ENCODE measurements at regions not wholly inside any gene's neighbourhood (a gene's known extent, or its start where the extent isn't known, plus 50 kb on each side); places are given as distances from the start of the nearest gene placed in this dataset.
A peak's percentile ranks its signal among the peaks of the same experiment; 100 is the strongest.
"Not testable (repeated sequence)": the region's sequence is repeated elsewhere in the genome, so short reads cannot be mapped to it uniquely, and the experiment has no call there.

DNA sequence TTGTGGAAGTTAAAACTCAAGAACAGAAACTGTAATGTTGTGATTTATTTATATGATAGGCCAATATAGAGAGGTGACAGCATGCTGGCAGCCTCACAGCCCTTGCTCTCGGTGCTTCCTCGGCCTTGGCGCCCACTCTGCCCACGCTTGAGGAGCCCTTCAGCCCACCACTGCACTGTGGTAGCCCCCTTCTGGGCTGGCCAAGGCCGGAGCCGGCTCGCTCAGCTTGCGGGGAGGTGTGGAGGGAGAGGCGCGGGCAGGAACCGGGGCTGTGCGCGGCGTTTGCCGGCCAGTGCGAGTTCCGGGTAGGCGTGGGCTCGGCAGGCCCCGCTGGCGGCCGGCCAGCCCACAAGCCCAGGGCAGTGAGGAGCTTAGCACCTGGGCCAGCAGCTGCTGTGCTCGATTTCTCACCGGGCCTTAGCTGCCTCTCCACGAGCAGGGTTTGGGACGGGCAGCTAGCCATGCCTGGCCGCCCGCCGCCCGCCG lies 65.8 kb upstream of the SLC8A3 start:
- Histone ChIP-seq H3K27ac (ENCODE audit: low read depth, low read length) (no peak overlapping the region), H3K27me3 (ENCODE audit: insufficient read depth, low read length, poor library complexity, severe bottlenecking) (peaks cover 23% of the 10 kb centered on the region), H3K4me3 (ENCODE audit: low read length) (no peak overlapping the region), H3K9me3 (ENCODE audit: low read length) (no peaks in the 10 kb centered on the region), H3K4me1 (ENCODE audit: insufficient read depth, low read length) (no peaks in the 10 kb centered on the region), H3K36me3 (ENCODE audit: insufficient read depth, low read length) (no peaks in the 10 kb centered on the region)
- H3K9me3 Mint-ChIP-seq, result peaks cover 0 to 9% (median 4%) of the 10 kb centered on the region in 5 donors
- CTCF ChIA-PET, result no interaction called here
- DNase-seq, result no peak
- H3K27me3 Mint-ChIP-seq, result peaks cover 49 to 82% of the 10 kb centered on the region in 2 donors
- H3K4me3 Mint-ChIP-seq, result peak overlapping the region in 3 of 7 donors; percentile 8 to 40 (median 34)
- peak overlapping the region in 1 of 8 donors; percentile 48 for H3K27ac Mint-ChIP-seq
- H3K4me1 Mint-ChIP-seq, result peaks cover 6 to 10% (median 9%) of the 10 kb centered on the region in 3 donors
- POLR2A ChIA-PET, result no interaction called here
- peaks cover 0 to 12% (median 0%) of the 10 kb centered on the region in 3 donors for H3K36me3 Mint-ChIP-seq

DNA sequence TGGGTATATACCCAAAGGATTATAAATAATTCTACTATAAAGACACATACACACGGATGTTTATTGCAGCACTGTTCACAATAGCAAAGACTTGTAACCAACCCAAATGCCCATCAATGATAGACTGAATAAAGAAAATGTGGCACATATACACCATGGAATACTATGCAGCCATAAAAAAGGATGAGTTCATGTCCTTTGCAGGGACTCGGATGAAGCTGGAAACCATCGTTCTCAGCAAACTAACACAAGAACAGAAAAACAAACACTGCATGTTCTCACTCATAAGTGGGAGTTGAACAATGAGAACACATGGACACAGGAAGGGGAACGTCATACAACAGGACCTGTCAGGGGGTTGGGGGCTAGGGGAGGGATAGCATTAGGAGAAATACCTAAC lies 64.8 kb upstream of the SLC8A3 start:
- H3K4me3 ChIP-seq (ENCODE audit: low read length); DNase-seq; H3K36me3 ChIP-seq (ENCODE audit: insufficient read depth, low read length); H3K27ac ChIP-seq (ENCODE audit: low read depth, low read length); H3K27ac Mint-ChIP-seq; H3K4me1 ChIP-seq (ENCODE audit: insufficient read depth, low read length); H3K4me1 Mint-ChIP-seq; H3K9me3 ChIP-seq (ENCODE audit: low read length); H3K9me3 Mint-ChIP-seq; POLR2A ChIA-PET; CTCF ChIA-PET: not testable (repeated sequence)
- Mint-ChIP-seq H3K27me3 (peaks cover 46 to 73% of the 10 kb centered on the region in 2 donors), H3K4me3 (peak overlapping the region in 3 of 7 donors; percentile 13 to 53 (median 45)), H3K36me3 (peaks cover 0 to 12% (median 0%) of the 10 kb centered on the region in 3 donors)
- H3K27me3 ChIP-seq (ENCODE audit: insufficient read depth, low read length, poor library complexity, severe bottlenecking), result peaks cover 23% of the 10 kb centered on the region

DNA sequence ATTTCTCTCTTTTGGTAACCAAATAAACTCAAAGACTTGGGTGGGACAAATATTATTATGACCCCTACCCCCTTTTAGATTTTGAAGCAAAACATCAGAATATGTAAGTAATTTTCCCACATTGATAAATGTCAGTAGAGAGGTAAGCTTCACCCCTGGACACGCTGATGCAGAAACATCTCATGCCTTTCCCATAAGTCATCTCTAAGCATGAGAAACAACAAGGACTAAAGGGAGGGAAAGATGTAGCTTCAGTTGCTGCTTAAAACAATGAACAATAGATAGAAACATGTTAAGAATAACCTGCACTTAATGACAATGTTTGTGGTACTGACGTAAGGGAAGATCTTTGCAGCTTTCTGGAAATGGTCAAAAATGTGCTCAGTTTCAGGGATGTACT lies 56.3 kb upstream of the SLC8A3 start:
- no peaks in the 10 kb centered on the region for H3K9me3 ChIP-seq (ENCODE audit: low read length)
- H3K4me1 ChIP-seq (ENCODE audit: insufficient read depth, low read length), result no peaks in the 10 kb centered on the region
- Mint-ChIP-seq H3K36me3 (no peaks in the 10 kb centered on the region), H3K4me3 (no peak overlapping the region), H3K4me1 (no peaks in the 10 kb centered on the region), H3K9me3 (peaks cover 0 to 18% (median 9%) of the 10 kb centered on the region in 5 donors), H3K27ac (no peak overlapping the region), H3K27me3 (peaks cover 26 to 44% of the 10 kb centered on the region in 2 donors)
- POLR2A ChIA-PET, result no interaction called here
- no peaks in the 10 kb centered on the region for H3K36me3 ChIP-seq (ENCODE audit: insufficient read depth, low read length)
- DNase-seq, result no peak
- H3K4me3 ChIP-seq (ENCODE audit: low read length), result no peak overlapping the region
- CTCF ChIA-PET, result no interaction called here
- no peak overlapping the region for H3K27ac ChIP-seq (ENCODE audit: low read depth, low read length)
- no peaks in the 10 kb centered on the region for H3K27me3 ChIP-seq (ENCODE audit: insufficient read depth, low read length, poor library complexity, severe bottlenecking)

DNA sequence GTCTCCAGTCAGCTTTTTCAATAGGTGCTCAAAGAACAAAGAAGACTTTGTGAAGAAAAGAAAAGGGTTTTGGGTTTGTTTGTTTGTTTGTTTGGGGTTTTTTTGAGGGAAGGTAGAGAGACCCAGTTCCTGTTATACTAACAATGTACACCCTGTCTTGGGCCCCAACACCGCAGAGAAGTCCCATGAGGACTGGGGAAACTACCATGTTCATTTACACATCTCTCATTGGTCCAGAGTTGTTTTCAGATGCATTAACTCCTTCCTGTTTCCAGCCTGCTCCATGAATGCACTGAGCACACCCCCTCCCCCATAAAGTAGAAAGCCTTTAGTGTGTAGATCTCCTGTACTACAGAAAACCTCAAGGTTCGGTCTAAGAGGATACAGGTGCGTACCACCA lies 51.1 kb upstream of the SLC8A3 start:
- Mint-ChIP-seq H3K27ac (no peak overlapping the region), H3K27me3 (peaks cover 23 to 52% of the 10 kb centered on the region in 2 donors), H3K4me1 (no peaks in the 10 kb centered on the region), H3K4me3 (no peak overlapping the region), H3K9me3 (peaks cover 0 to 18% (median 9%) of the 10 kb centered on the region in 5 donors), H3K36me3 (no peaks in the 10 kb centered on the region)
- Histone ChIP-seq H3K36me3 (ENCODE audit: insufficient read depth, low read length) (no peaks in the 10 kb centered on the region), H3K9me3 (ENCODE audit: low read length) (no peaks in the 10 kb centered on the region), H3K4me1 (ENCODE audit: insufficient read depth, low read length) (no peaks in the 10 kb centered on the region), H3K27ac (ENCODE audit: low read depth, low read length) (no peak overlapping the region), H3K27me3 (ENCODE audit: insufficient read depth, low read length, poor library complexity, severe bottlenecking) (no peaks in the 10 kb centered on the region), H3K4me3 (ENCODE audit: low read length) (no peak overlapping the region)
- POLR2A ChIA-PET, result no interaction called here
- no peak for DNase-seq
- CTCF ChIA-PET, result no interaction called here

DNA sequence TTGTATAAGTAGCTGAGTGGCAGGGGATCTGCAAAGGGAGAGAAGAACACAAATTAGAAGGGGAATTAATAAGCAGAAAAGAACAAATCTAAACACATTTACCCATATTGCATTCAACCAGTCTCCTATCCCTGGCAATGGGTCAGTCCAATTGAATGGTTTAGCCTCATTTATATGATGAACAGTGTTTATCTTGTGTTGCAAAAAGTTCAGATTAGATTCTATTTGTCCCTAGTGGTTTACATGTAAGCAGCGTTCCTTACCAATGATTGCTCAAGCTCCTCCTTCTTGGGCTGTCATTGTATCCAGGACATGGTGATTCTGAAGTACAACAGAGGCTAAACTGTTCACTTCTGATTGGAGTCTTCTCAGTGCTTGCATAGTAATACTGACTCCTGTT lies 49.9 kb upstream of the SLC8A3 start:
- H3K27me3 ChIP-seq (ENCODE audit: insufficient read depth, low read length, poor library complexity, severe bottlenecking); H3K36me3 ChIP-seq (ENCODE audit: insufficient read depth, low read length); H3K4me3 Mint-ChIP-seq; H3K27ac Mint-ChIP-seq; H3K36me3 Mint-ChIP-seq; CTCF ChIA-PET; POLR2A ChIA-PET; H3K4me3 ChIP-seq (ENCODE audit: low read length); H3K4me1 ChIP-seq (ENCODE audit: insufficient read depth, low read length); H3K27ac ChIP-seq (ENCODE audit: low read depth, low read length); H3K4me1 Mint-ChIP-seq; DNase-seq; H3K9me3 ChIP-seq (ENCODE audit: low read length): not testable (repeated sequence)
- peaks cover 22 to 46% of the 10 kb centered on the region in 2 donors for H3K27me3 Mint-ChIP-seq
- peaks cover 0 to 18% (median 9%) of the 10 kb centered on the region in 5 donors for H3K9me3 Mint-ChIP-seq
